SKM-1 (cell line): ENCODE measurements at regions not wholly inside any gene's neighbourhood (a gene's known extent, or its start where the extent isn't known, plus 50 kb on each side); places are given as distances from the start of the nearest gene placed in this dataset.

Experiments
- DNase-seq: peaks from one replicate; lab custom pipeline; 2025; ENCODE audit not compliant: unreplicated experiment; lab: John Stamatoyannopoulos, UW

GRCh38 chr14:65243766-65244442, 141.6 kb upstream of the MAX start:
- DNase-seq: no peak

GRCh38 chr14:65249471-65250161, 147.3 kb upstream of the MAX start:
- no peak for DNase-seq

GRCh38 chr14:65250162-65250495, 147.8 kb upstream of the MAX start:
- DNase-seq: no peak

- no peak for DNase-seq
These were observed 148.9 kb upstream of the MAX start for GRCh38 chr14:65251213-65251612.

- no peak for DNase-seq
These were observed 150.4 kb upstream of the MAX start for GRCh38 chr14:65252482-65253255.

- no peak for DNase-seq
These were observed 152.8 kb upstream of the MAX start for GRCh38 chr14:65255029-65255545.

- DNase-seq: no peak
These were observed 153.5 kb upstream of the MAX start for GRCh38 chr14:65255583-65256461.

GRCh38 chr14:65256714-65257113, 154.4 kb upstream of the MAX start:
- no peak for DNase-seq

GRCh38 chr14:65257425-65257824, 155.1 kb upstream of the FUT8 start:
- no peak for DNase-seq

GRCh38 chr14:65258391-65258790, 154.1 kb upstream of the FUT8 start:
- no peak for DNase-seq

GRCh38 chr14:65259000-65259399, 153.5 kb upstream of the FUT8 start:
- DNase-seq: no peak

GRCh38 chr14:65260786-65261185, 151.7 kb upstream of the FUT8 start:
- DNase-seq: no peak

- DNase-seq: no peak
These were observed 151.1 kb upstream of the FUT8 start for GRCh38 chr14:65261425-65261920.

- DNase-seq: no peak
These were observed 150.6 kb upstream of the FUT8 start for GRCh38 chr14:65261946-65262345.

GRCh38 chr14:65263177-65263788, 149.2 kb upstream of the FUT8 start:
- no peak for DNase-seq

GRCh38 chr14:65267856-65268255, 144.7 kb upstream of the FUT8 start:
- no peak for DNase-seq

GRCh38 chr14:65268594-65268993, 143.9 kb upstream of the FUT8 start:
- peak; percentile 3 for DNase-seq

- DNase-seq: no peak
These were observed 142.8 kb upstream of the FUT8 start for GRCh38 chr14:65269732-65270131.

- DNase-seq: no peak
These were observed 135.5 kb upstream of the FUT8 start for GRCh38 chr14:65277027-65277426.

- no peak for DNase-seq
These were observed 134.8 kb upstream of the FUT8 start for GRCh38 chr14:65277580-65278270.
